ENCODE measurements at regions not wholly inside any gene's neighbourhood (a gene's known extent, or its start where the extent isn't known, plus 50 kb on each side); places are given as distances from the start of the nearest gene placed in this dataset.

DNA sequence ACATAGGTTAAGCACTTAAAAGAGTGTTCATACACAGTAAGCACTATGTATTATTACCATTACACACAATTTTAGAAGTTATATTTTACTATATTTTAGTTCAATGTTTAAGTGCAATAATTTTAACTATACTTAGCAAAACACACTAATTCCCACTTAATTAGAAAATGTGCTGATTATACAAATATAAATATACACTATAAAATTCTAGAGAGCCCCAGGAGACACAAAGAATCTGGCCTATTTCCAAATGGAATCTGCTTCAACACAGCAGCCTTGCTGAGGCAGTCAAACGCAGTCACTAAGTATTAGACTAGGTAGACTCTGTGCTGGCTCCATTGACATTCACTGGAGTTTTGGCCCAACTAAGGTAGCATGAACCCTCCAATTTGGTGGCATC lies 160.9 kb downstream of the CETN3 start:
- Histone ChIP-seq H4K91ac (replicated peaks; ENCODE audit: insufficient read length, low read length) (no peak overlapping the region), H3K9me3 (ENCODE audit: insufficient read depth in 2 of 2, low read depth in 1 of 2, low read length in 1 of 2) (0 out of 4 replicates have a peak, but pooled peaks cover 0 to 2% of the 10 kb centered on the region in 2 experiments), H3K18ac (ENCODE audit: extremely low read depth, low read length) (no peak overlapping the region), H4K20me1 (replicated peaks in 1 of 2; ENCODE audit: control insufficient read depth in 1 of 2, insufficient read depth in 2 of 2, low read length in 2 of 2) (no peaks in the 10 kb centered on the region), H3K27me3 (replicated peaks in 1 of 4; ENCODE audit: control insufficient read depth in 3 of 4, extremely low read depth in 1 of 4, insufficient read depth in 3 of 4, low read length in 3 of 4) (no peaks in the 10 kb centered on the region), H3K36me3 (ENCODE audit: control insufficient read depth in 2 of 4, insufficient read depth in 4 of 4, low read length in 3 of 4) (no peaks in the 10 kb centered on the region), H2AK5ac (ENCODE audit: low read depth, low read length) (no peak overlapping the region), H2BK20ac (ENCODE audit: low read length) (no peak overlapping the region), H3K23ac (ENCODE audit: insufficient read length) (no peak overlapping the region), H3K9ac (replicated peaks in 1 of 4; ENCODE audit: extremely low read depth in 1 of 4, low read depth in 3 of 4, low read length in 3 of 4) (no peak overlapping the region), H3K27ac (ENCODE audit: low read depth, low read length) (no peak overlapping the region), H2BK12ac (ENCODE audit: low read depth, low read length) (no peak overlapping the region), H3K56ac (replicated peaks; ENCODE audit: insufficient read length, low read depth, low read length) (no peak overlapping the region), H2BK120ac (replicated peaks; ENCODE audit: low read depth, low read length) (no peak overlapping the region), H4K5ac (ENCODE audit: insufficient read length, low read depth, low read length) (no peak overlapping the region), H2AFZ (ENCODE audit: low read length) (no peak overlapping the region), H3K79me2 (ENCODE audit: control insufficient read depth in 1 of 2, insufficient read depth in 2 of 2, low read length in 2 of 2) (no peaks in the 10 kb centered on the region), H3K23me2 (ENCODE audit: low read depth, low read length) (no peaks in the 10 kb centered on the region), H3K79me1 (ENCODE audit: low read depth, low read length) (no peaks in the 10 kb centered on the region), H2BK5ac (ENCODE audit: low read depth, low read length) (no peak overlapping the region), H3K4me1 (replicated peaks in 1 of 4; ENCODE audit: control insufficient read depth in 3 of 4, insufficient read depth in 4 of 4, low read length in 3 of 4) (peaks cover 0 to 3% (median 1%) of the 10 kb centered on the region in 4 experiments; a peak in 2 of 7 replicates), H3K4me2 (ENCODE audit: insufficient read depth in 1 of 2, low read depth in 2 of 2, low read length in 2 of 2) (no peak overlapping the region), H4K8ac (ENCODE audit: extremely low read depth, insufficient read depth, low read length) (no peak overlapping the region), H3K4me3 (ENCODE audit: extremely low read depth in 1 of 4, insufficient read depth in 2 of 4, low read depth in 3 of 4, low read length in 4 of 4) (no peak overlapping the region), H2BK15ac (ENCODE audit: low read length) (no peak overlapping the region), H3K14ac (ENCODE audit: insufficient read length) (no peak overlapping the region), H3K4ac (replicated peaks; ENCODE audit: insufficient read length, low read depth, low read length) (no peak overlapping the region)
- FAIRE-seq = no peak
- ChIA-PET CTCF (ENCODE audit: partially characterized antibody) (no interaction called here), POLR2A (ENCODE audit: partially characterized antibody) (no interaction called here)
- 83% methylated on average over 1 of the region's 1 CpG; no CpG with 5 or more reads in 1 of the 2 experiments for WGBS, 2 experiments (ENCODE audit: extremely low coverage in 1 of 2, insufficient coverage in 1 of 2, insufficient read length in 1 of 2, insufficient replicate concordance in 2 of 2, low coverage in 1 of 2, low lambda C conversion rate in 2 of 2, missing lambda C conversion rate in 1 of 2)
- no peak for DNase-seq (ENCODE audit: low read depth in 1 of 2, low spot score in 2 of 2)
- TF ChIP-seq SIRT6 (IDR thresholded peaks at IDR 0.05; ENCODE audit: low read length) (no peak), JUN (IDR thresholded peaks at IDR 0.05; ENCODE audit: low read depth, low read length) (no peak), ASH2L (IDR thresholded peaks at IDR 0.05; ENCODE audit: low read length) (no peak), NRF1 (IDR thresholded peaks at IDR 0.05; ENCODE audit: low read depth, low read length) (no peak), GABPA (IDR thresholded peaks at IDR 0.05; ENCODE audit: borderline replicate concordance, insufficient read depth, low read length) (no peak), SP2 (IDR thresholded peaks at IDR 0.05; ENCODE audit: low read length) (no peak), SP4 (IDR thresholded peaks at IDR 0.05; ENCODE audit: low read length) (no peak), POU5F1 (IDR thresholded peaks at IDR 0.05; ENCODE audit: low read depth, low read length) (no peak), PHF8 (conservative IDR thresholded peaks at IDR 0.05; ENCODE audit: low read depth, low read length) (no peak)
